ENCODE measurements at regions not wholly inside any gene's neighbourhood (a gene's known extent, or its start where the extent isn't known, plus 50 kb on each side); places are given as distances from the start of the nearest gene placed in this dataset.

GRCh38 chr16:80299416-80299815 lies 241.4 kb upstream of the DYNLRB2 start:
- DNase-seq = peak; percentile 93

DNA sequence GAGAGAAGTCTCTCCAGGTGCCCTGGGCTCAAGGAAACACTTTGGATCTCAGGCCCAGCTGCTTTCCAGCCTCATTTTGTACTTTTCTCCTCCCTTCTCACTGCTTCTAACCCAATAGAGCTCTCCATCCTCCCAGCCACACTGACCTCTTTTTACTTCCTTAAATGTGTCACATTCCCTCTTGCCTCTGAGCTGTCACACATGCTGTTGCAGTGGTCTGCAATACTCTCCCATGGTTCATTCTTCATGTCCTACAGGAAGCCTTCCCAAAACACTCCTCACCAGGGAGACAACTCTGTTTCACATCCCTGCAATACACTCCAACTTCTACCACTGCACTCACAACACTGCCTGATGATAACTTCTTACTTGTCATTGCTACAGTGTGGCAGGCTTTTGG lies 242.1 kb upstream of the DYNLRB2 start:
- peak; percentile 36 for DNase-seq

DNA sequence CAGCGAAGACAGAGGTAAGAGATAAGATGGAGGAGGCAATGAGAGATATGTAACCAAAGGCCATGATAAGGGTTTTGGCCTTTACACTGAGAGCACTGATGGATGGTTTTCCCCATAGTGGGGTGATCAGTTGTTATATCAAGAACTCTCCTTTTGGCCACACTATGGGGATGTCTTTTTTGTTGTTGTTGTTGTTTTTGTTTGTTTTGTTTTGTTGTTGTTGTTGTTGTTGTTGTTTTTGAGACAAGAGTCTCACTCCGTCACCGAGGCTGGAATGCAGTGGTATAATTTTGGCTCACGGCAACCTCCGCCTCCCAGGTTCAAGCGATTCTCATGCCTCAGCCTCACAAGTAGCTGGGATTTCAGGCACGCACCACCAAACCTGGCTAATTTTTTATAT lies 244.8 kb upstream of the DYNLRB2 start:
- no peak for DNase-seq

- no peak for DNase-seq
Measured at GRCh38 chr16:80294172-80294571, 246.6 kb upstream of the DYNLRB2 start.

GRCh38 chr16:80288616-80289015 lies 252.2 kb upstream of the DYNLRB2 start:
- DNase-seq = no peak

DNA sequence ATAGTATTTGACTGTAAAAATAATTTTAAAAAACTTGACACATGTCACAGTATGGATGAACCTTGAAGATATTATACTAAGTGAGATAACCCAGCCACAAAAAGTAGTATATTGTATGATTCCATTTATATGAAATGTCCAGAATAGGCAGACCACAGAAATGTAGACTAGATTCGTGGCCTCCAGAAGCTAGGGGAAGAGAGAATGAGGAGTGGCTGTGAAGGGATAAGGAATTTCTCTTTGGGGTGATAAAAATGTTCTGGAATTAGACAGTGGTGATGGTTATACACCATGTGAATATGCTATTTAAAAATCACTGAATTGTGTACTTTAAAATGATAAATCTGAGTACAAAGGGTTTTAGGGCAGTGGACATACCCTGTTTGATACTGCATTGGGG lies 253.1 kb upstream of the DYNLRB2 start:
- peak; percentile 41 for DNase-seq

DNA sequence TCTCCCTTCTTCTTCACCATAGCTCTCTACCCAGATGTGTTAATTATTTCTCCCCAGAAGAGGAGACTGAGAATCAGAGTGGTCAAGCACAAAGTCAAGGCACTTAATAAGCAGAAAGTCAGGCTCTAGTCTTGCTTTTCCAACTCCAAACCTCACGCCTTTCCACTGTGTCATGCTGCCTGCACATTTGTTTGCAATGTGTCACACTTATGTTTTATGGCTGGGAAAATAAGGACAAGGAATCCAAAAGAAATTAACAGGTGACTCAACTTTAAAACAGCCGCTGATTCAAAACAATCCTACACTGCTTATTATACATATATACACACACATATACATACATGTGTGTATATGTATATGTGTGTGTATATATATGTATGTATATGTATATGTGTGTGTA lies 255.7 kb upstream of the DYNLRB2 start:
- DNase-seq = peak; percentile 87

DNA sequence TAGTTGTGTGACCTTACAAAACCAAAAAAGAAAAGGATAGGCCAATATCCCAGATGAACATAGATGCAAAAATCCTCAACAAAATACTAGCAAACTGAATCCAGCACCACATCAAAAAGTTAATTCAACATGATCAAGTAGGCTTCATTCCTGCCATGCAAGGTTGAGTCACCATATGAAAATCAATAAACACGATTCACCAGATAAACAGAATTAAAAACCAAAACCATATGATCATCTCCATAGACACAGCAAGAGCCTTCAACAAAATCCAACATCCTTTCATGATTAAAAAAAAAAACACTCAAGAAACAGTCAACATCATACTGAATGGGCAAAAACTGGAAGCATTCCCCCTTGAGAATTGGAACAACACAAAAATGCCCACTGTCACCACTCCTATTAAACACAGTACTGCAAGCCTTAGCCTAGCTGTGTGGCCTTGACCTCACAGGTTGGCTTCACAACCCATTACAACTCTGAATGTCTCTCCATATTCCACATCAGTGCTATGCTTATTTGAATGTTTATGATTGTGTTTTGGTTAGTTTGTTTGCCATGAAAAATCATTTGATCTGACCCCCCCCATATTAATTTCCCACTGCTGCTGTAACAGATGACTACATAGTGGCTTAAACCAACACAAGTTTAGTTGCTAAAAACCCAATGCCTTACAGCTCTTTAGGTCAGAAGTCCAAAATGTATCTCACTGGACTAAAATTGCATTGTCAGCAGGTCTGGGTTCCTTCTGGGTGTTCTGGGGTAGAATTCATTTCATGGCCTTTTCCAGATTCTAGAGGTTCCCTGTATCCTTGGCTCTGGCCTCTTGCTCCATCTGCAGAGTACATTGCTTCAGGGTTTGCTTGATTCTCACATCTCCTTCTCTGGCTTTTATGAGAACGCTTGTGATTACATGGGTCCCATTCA lies 257.1 kb upstream of the DYNLRB2 start:
- DNase-seq = peak; percentile 68

- DNase-seq = no peak
Measured at GRCh38 chr16:80280557-80280956, 260.2 kb upstream of the DYNLRB2 start.

GRCh38 chr16:80279656-80280055 lies 261.1 kb upstream of the DYNLRB2 start:
- DNase-seq = no peak

DNA sequence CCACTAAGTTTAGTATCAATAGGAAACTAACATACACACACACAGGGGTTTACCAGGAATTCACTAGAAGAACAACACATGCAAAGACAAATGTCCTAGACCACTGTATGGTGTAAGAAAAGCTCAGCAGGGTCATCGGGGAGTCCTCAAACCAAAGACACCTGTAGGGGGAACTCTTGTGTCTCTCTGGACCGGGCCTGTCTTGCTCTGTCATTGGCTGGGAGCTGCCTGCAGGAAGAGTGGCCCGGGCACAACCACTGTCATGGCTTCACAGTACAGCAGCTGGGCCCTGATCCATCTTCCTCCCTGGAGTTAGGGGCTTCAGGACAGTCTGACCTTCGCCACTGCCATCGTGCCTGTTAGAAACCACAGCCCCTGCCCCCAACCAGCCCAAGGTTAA lies 263.6 kb upstream of the DYNLRB2 start:
- no peak for DNase-seq

DNA sequence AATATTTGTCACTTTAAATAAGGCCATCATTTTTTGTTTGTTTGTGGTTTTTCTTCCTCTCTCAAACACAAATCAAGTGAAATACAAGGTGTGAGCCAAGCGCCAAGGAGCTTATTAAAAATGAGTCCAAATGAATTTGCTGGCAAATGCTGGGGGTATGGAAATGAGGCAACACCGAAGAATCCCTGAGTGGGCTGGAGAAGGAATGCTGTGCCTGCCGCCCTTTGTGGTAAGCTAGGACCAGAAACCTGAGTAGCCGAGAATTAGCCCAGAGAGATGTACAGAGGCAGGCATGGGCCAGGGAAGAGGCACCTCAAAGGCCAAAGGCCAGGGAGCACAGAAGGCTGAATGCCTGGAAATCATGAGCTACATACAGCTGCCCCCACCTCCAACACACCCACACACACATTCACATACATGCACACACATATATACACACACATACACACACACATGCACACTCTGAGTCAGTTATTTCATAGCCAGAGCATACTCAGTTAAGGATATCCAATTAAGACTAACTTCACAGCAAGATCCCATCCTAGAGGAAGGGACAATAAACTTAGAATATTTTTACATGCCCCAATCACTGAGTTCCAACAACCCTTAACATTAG lies 266.1 kb upstream of the DYNLRB2 start:
- peak; percentile 72 for DNase-seq

GRCh38 chr16:80273635-80274538 lies 266.9 kb upstream of the DYNLRB2 start:
- DNase-seq = peak; percentile 58

- DNase-seq = no peak
Measured at GRCh38 chr16:80265624-80266306, 275.0 kb upstream of the DYNLRB2 start.

DNA sequence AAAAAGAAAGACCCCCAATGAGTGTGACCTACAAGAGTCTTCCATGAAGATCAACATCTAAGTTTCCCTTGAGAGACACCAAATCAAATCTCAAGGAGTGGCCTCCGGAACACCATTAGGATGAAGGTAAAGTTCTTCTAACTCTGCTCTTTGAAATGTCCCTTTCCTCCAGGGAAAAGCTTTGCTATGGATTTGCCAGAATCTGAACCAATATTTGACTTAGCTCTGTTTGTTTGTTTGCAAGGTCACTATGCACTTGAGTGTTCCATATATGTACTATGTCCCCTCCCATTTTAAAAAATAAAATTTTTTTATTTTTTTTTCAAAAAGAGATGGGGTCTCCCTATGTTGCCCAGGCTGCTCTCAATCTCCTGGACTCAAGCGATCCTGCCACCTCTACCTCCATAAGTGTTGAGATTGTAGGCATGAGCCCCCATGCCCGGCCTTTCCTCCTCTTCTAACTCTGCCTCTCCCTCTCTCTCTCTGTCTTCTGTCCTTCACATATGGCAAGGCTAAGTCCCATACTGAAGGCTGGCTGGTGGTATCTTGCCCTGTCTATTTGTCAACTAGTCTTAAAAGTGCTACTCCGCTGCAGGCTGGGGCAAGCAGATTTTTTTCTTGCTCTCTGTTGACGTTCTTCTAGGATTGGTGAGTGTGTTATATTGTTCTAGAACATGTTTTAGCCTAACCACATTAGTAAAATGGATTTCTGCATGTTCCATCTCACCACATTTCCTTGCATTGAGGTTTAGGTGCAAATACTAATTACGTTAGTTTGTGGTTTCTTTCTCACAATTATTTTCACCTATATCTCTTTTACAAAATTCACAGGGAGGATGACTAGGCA lies 276.7 kb upstream of the DYNLRB2 start:
- DNase-seq = no peak

DNA sequence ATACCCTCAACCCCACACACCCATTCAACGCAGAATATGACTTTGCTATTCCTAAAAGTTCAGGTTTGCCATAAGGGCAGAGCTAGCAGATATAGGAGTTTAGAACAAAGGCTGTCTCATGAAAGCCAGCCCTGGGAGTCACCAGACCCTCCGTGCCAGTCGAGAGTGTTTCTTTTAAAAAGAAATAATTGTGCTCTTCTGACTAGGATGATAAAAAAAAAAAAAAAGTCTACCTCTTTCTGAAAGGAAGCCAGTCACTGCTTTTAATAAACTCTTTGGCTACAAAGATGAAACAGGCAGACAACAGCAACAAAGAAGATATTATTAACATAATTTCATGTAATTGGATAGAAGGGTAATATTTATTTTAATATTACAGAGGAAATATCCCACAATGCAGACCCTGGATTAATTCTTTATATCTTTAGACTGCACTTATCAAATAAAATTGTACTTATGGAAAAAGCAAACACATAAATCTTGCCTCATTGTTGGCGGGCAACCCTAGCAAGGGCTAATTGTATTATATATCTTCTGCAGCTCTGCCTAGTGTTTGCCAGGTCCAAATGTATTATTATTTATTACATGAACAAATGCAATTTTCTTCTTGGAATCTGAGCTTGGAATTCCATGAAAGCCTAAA lies 277.5 kb upstream of the DYNLRB2 start:
- DNase-seq = no peak

DNA sequence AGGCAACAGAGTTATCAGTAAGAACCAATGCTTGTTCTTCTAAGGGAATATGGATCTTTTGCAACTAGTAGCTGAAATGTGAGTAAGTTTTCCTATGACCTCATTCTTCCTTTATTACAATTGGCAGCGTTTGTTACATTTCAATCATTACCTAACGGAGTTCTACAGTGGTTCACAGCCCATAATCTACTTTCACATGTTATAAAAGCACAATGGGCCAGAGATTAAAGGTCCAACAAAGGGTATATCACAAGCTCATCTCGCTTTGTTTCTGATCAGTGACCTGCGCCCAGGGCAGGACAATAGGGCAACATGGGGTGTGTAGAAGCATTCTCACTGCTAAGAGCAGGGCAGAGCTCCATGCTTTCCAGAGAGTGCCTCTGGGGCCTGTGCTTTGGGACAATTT lies 279.9 kb upstream of the DYNLRB2 start:
- DNase-seq = no peak

GRCh38 chr16:80259290-80259805 lies 281.4 kb upstream of the DYNLRB2 start:
- no peak for DNase-seq

- DNase-seq = no peak
Measured at GRCh38 chr16:80258407-80258806, 282.4 kb upstream of the DYNLRB2 start.

GRCh38 chr16:80254970-80255369 lies 285.8 kb upstream of the DYNLRB2 start:
- DNase-seq = no peak

DNA sequence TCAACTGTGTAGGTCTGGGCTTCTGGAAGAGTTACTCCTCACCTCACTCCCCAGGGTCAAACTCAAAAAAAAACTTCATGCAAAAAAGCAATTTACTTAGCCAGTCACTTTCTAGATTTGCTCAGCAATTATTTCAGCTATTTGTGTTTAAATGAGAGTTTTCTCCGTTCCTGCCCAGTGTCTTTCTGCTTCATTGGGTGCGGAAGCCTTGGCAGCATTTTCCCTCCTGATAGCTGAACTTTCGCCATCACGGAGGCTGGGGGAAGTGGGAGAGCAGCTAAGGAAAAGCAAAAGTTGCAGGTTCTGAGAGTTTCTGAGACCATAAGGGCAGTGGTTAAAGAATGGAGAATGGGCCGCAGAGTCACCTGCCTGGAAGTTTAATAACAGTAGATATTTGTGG lies 287.1 kb upstream of the DYNLRB2 start:
- no peak for DNase-seq
